ENCODE measurements at regions not wholly inside any gene's neighbourhood (a gene's known extent, or its start where the extent isn't known, plus 50 kb on each side); places are given as distances from the start of the nearest gene placed in this dataset.

DNA sequence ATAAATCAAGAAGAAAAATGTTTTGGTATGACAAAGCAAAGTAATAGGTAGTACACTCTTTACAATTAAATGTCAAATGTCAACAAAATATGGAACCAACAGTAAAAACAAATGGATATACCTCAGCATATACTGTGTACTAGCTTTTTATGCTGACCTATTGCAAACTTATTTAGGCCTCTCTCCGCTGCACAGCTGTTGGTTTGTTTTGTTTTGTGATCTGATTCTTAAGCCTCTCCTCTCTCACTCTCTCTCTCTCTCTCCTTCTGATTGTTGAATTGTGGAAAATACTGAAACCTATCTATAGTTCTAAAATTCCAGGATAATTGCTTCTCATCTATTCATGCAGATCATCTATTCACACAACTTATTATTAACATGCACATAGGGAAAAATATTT lies 154.9 kb upstream of the ARHGAP28 start:
- TF ChIP-seq, protein P1, sequence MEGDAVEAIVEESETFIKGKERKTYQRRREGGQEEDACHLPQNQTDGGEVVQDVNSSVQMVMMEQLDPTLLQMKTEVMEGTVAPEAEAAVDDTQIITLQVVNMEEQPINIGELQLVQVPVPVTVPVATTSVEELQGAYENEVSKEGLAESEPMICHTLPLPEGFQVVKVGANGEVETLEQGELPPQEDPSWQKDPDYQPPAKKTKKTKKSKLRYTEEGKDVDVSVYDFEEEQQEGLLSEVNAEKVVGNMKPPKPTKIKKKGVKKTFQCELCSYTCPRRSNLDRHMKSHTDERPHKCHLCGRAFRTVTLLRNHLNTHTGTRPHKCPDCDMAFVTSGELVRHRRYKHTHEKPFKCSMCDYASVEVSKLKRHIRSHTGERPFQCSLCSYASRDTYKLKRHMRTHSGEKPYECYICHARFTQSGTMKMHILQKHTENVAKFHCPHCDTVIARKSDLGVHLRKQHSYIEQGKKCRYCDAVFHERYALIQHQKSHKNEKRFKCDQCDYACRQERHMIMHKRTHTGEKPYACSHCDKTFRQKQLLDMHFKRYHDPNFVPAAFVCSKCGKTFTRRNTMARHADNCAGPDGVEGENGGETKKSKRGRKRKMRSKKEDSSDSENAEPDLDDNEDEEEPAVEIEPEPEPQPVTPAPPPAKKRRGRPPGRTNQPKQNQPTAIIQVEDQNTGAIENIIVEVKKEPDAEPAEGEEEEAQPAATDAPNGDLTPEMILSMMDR (conservative IDR thresholded peaks at IDR 0.05; ENCODE audit: low read length), result no peak
- no peak for TF ChIP-seq EZH2phosphoT487 (IDR thresholded peaks at IDR 0.05; ENCODE audit: borderline replicate concordance, low read depth, low read length)
